Heart left ventricle (tissue), 16 donors: ENCODE measurements at regions not wholly inside any gene's neighbourhood (a gene's known extent, or its start where the extent isn't known, plus 50 kb on each side); places are given as distances from the start of the nearest gene placed in this dataset.

Source experiments
- ATAC-seq, 4 donors: fragments of 200-7000 bp; cut with Tn5 transposase; one replicate each; pipeline ENCODE4 v1.9.1; 2020 to 2022; ENCODE audit warnings: moderate library complexity in 4 of 4, mild to moderate bottlenecking in 3 of 4, moderate number of reproducible peaks in 1 of 4
- DNase-seq, 5 donors: peaks; one replicate each; pipeline ENCODE4 v3.0.0-alpha.2; 2020
- H3K27ac ChIP-seq, 12 donors: fragments of 200-600 bp; sonication (generic) in 4 of 12; one replicate each; pipeline versions ENCODE4 v1.5.0 to v1.8.0; 2016 to 2022; ENCODE audit warnings: mild to moderate bottlenecking in 2 of 12
- H3K27me3 ChIP-seq, 9 donors: fragments of 200-600 bp; sonication (generic) in 2 of 9; one replicate each; pipeline versions ENCODE4 v1.5.1 to v1.8.0; 2016 to 2022; ENCODE audit warnings: mild to moderate bottlenecking in 3 of 9
- H3K36me3 ChIP-seq, 9 donors: fragments of 200-600 bp; sonication (generic) in 2 of 9; one replicate each; pipeline versions ENCODE4 v1.5.0 to v1.8.0; 2018 to 2022; ENCODE audit warnings: mild to moderate bottlenecking in 2 of 9
- H3K4me1 ChIP-seq, 12 donors: fragments of 200-600 bp; sonication (generic) in 4 of 12; one replicate each; pipeline versions ENCODE4 v1.5.0 to v1.8.0; 2016 to 2022; ENCODE audit warnings: mild to moderate bottlenecking in 3 of 12
- H3K4me3 ChIP-seq, 12 donors: fragments of 200-600 bp; sonication (generic) in 4 of 12; one replicate each; pipeline versions ENCODE4 v1.5.0 to v1.8.0; 2017 to 2022; ENCODE audit warnings: mild to moderate bottlenecking in 9 of 12, moderate library complexity in 4 of 12
- H3K9me3 ChIP-seq, 12 donors: fragments of 200-600 bp; sonication (generic) in 4 of 12; one replicate each; pipeline versions ENCODE4 v1.5.0 to v1.8.0; 2016 to 2022; ENCODE audit warnings: mild to moderate bottlenecking in 1 of 12
- CTCF ChIP-seq, 12 donors: fragments of 200-600 bp; sonication (generic) in 4 of 12; IDR thresholded peaks; one replicate each; pipeline versions ENCODE4 v1.5.0 to v1.8.0; 2018 to 2022; ENCODE audit warnings: antibody characterized with exemption in 12 of 12, mild to moderate bottlenecking in 5 of 12
- POLR2A ChIP-seq, 2 donors: fragments of 450-650 bp; IDR thresholded peaks; one replicate each; pipeline ENCODE4 v1.6.1; 2017; ENCODE audit warnings: antibody characterized with exemption in 2 of 2, mild to moderate bottlenecking in 2 of 2, moderate library complexity in 2 of 2
- WGBS, 4 donors: extraction: QIAGEN DNeasy Blood & Tissue Kit in 2 of 4; methylation state at CpG; one replicate each; pipeline versions ENCODE4 v1.1.5 to v1.1.7; 2013 to 2018; 5-methylcytosine and 5-hydroxymethylcytosine counted together
- intact Hi-C, 10 donors: fragments of 100-400 bp; cut with DNase I; formaldehyde crosslinking; loops; one replicate each; pipeline versions ENCODE4 v1.11.1 to v1.14.2; 2022
- donor health status: ischemic (EF 13 %, LVEDD 7.1; RV severe dilation, severe dysfunction).
- donor health status: healthy with polysubstance abuse.
- donor health status: DM: no; HTN: yes; CAD: no.
- donor health status: DM: no; HTN: no; CAD: no.
- donor health status: ischemic (EF 25% LVEDD 6.9; RV normal size, moderate dysfunction).
- donor health status: ischemic (EF 25% LVEDD 5.7; RV mildly dilated, moderate dysfunction).
- donor health status: healthy.
- donor health status: DM: yes; HTN: yes; CAD: no.
- donor health status: ischemic (EF 35%, LVEDD 5.7; RV mildly dilated, moderate dysfunction).
- donor health status: nonischemic (EF 11% LVEDD 7.7; RV severe dilation, severe dysfunction).
- donor health status: DM: yes; HTN: yes; CAD: no.
- donor health status: PGD.
- donor health status: ischemic (EF 29% LVEDD 5.4; RV normal size, mild dysfunction).
- donor health status: nonischemic (EF 23%, LVEDD 6.1; RV moderate dilation, normal function).

- Histone ChIP-seq H3K27me3 (no peaks in the 10 kb centered on the region), H3K36me3 (no peaks in the 10 kb centered on the region), H3K4me1 (peaks cover 0 to 6% (median 0%) of the 10 kb centered on the region in 12 donors), H3K4me3 (no peak overlapping the region), H3K9me3 (no peaks in the 10 kb centered on the region), H3K27ac (no peak overlapping the region)
- no peak for TF ChIP-seq POLR2A (IDR thresholded peaks at IDR 0.05)
- no peak for ATAC-seq
- intact Hi-C loops: no loop called here
- 78 to 92% (median 88%) methylated on average over 2 of the region's 2 CpGs for WGBS, 4 donors
- DNase-seq: no peak
Observed at GRCh38 chr2:126825316-126825715, 73.4 kb upstream of the TEX51 start.

GRCh38 chr2:126826491-126826890 is 72.2 kb upstream of the TEX51 start:
- intact Hi-C loops: no loop called here
- Histone ChIP-seq H3K27me3 (no peaks in the 10 kb centered on the region), H3K27ac (no peak overlapping the region), H3K4me3 (no peak overlapping the region), H3K9me3 (no peaks in the 10 kb centered on the region), H3K36me3 (no peaks in the 10 kb centered on the region), H3K4me1 (peaks cover 0 to 4% (median 0%) of the 10 kb centered on the region in 12 donors)
- no peak for TF ChIP-seq POLR2A (IDR thresholded peaks at IDR 0.05)
- WGBS, 4 donors: 92 to 100% (median 98%) methylated on average over 1 of the region's 1 CpG
- ATAC-seq (no peak), DNase-seq (no peak)

- no peaks in the 10 kb centered on the region for H3K9me3 ChIP-seq
- no peak for DNase-seq
Observed at GRCh38 chr2:126827371-126827770, 71.3 kb upstream of the TEX51 start.

GRCh38 chr2:126828051-126828450 is 70.6 kb upstream of the TEX51 start:
- no peaks in the 10 kb centered on the region for H3K9me3 ChIP-seq
- no peak overlapping the region for H3K4me3 ChIP-seq
- DNase-seq (no peak), ATAC-seq (no peak)
- H3K36me3 ChIP-seq: no peaks in the 10 kb centered on the region
- WGBS, 4 donors: 85 to 96% (median 93%) methylated on average over 4 of the region's 4 CpGs
- intact Hi-C loops: no loop called here
- TF ChIP-seq POLR2A (IDR thresholded peaks at IDR 0.05) (no peak), CTCF (IDR thresholded peaks at IDR 0.05) (no peak)
- H3K27ac ChIP-seq: no peak overlapping the region
- H3K4me1 ChIP-seq: peaks cover 0 to 4% (median 0%) of the 10 kb centered on the region in 12 donors
- no peaks in the 10 kb centered on the region for H3K27me3 ChIP-seq

More at GRCh38 chr2:126827371-126827770, 71.3 kb upstream of the TEX51 start:
- no peak overlapping the region for H3K27ac ChIP-seq
- H3K4me3 ChIP-seq: no peak overlapping the region
- 66 to 82% (median 70%) methylated on average over 8 of the region's 8 CpGs for WGBS, 4 donors
- no peaks in the 10 kb centered on the region for H3K36me3 ChIP-seq
- peaks cover 0 to 4% (median 0%) of the 10 kb centered on the region in 12 donors for H3K4me1 ChIP-seq
- TF ChIP-seq POLR2A (IDR thresholded peaks at IDR 0.05) (no peak), CTCF (IDR thresholded peaks at IDR 0.05) (no peak)
- ATAC-seq: no peak
- H3K27me3 ChIP-seq: no peaks in the 10 kb centered on the region
- intact Hi-C loops: no loop called here

GRCh38 chr2:126828491-126828890 is 70.2 kb upstream of the TEX51 start:
- Histone ChIP-seq H3K4me1 (peaks cover 0 to 4% (median 0%) of the 10 kb centered on the region in 12 donors), H3K27me3 (no peaks in the 10 kb centered on the region), H3K9me3 (no peaks in the 10 kb centered on the region), H3K36me3 (no peaks in the 10 kb centered on the region), H3K4me3 (no peak overlapping the region), H3K27ac (no peak overlapping the region)
- 75 to 85% (median 83%) methylated on average over 4 of the region's 4 CpGs for WGBS, 4 donors
- TF ChIP-seq CTCF (IDR thresholded peaks at IDR 0.05) (no peak), POLR2A (IDR thresholded peaks at IDR 0.05) (no peak)
- DNase-seq (no peak), ATAC-seq (no peak)
- intact Hi-C loops: no loop called here
